Stimulated activated CD8-positive, alpha-beta memory T cell treated with anti-CD3 and anti-CD28 coated beads, Interleukin-4, amount 100 ng/mL, for 48 hours (primary cell): ENCODE measurements at regions not wholly inside any gene's neighbourhood (a gene's known extent, or its start where the extent isn't known, plus 50 kb on each side); places are given as distances from the start of the nearest gene placed in this dataset.

Experiments
- DNase-seq: peaks from one replicate; pipeline ENCODE4 v3.0.0-alpha.2; 2020

GRCh38 chr10:28812384-28813372, 135.4 kb downstream of the BAMBI start:
- no peak for DNase-seq

- no peak for DNase-seq
Observed at GRCh38 chr10:28815681-28816080, 138.4 kb downstream of the BAMBI start.

GRCh38 chr10:28822719-28823464, 145.6 kb downstream of the BAMBI start:
- no peak for DNase-seq

GRCh38 chr10:28823501-28824075, 146.3 kb downstream of the BAMBI start:
- no peak for DNase-seq

GRCh38 chr10:28833313-28833712, 156.0 kb downstream of the BAMBI start:
- no peak for DNase-seq

- DNase-seq = no peak
Observed at GRCh38 chr10:28836435-28836743, 159.1 kb downstream of the BAMBI start.

- no peak for DNase-seq
Observed at GRCh38 chr10:28837613-28838390, 160.5 kb downstream of the BAMBI start.

- no peak for DNase-seq
Observed at GRCh38 chr10:28838908-28839307, 161.6 kb downstream of the BAMBI start.

GRCh38 chr10:28839600-28840007, 162.3 kb downstream of the BAMBI start:
- DNase-seq = no peak

GRCh38 chr10:28840202-28840601, 162.9 kb downstream of the BAMBI start:
- DNase-seq = no peak

- DNase-seq = no peak
Observed at GRCh38 chr10:28840971-28841370, 163.7 kb downstream of the BAMBI start.

- no peak for DNase-seq
Observed at GRCh38 chr10:28841625-28842024, 164.3 kb downstream of the BAMBI start.

GRCh38 chr10:28842321-28842720, 165.0 kb downstream of the BAMBI start:
- DNase-seq = no peak

GRCh38 chr10:28845009-28845682, 167.8 kb downstream of the BAMBI start:
- DNase-seq = no peak

GRCh38 chr10:28849309-28849708, 172.0 kb downstream of the BAMBI start:
- no peak for DNase-seq

- no peak for DNase-seq
Observed at GRCh38 chr10:28849821-28850220, 172.5 kb downstream of the BAMBI start.

- DNase-seq = no peak
Observed at GRCh38 chr10:28850784-28851183, 173.5 kb downstream of the BAMBI start.

GRCh38 chr10:28853195-28853594, 175.9 kb downstream of the BAMBI start:
- no peak for DNase-seq

GRCh38 chr10:28857164-28857563, 179.8 kb downstream of the BAMBI start:
- no peak for DNase-seq

GRCh38 chr10:28858646-28859045, 181.3 kb downstream of the BAMBI start:
- no peak for DNase-seq

- no peak for DNase-seq
Observed at GRCh38 chr10:28859791-28860190, 182.5 kb downstream of the BAMBI start.

- DNase-seq = no peak
Observed at GRCh38 chr10:28862219-28862618, 184.9 kb downstream of the BAMBI start.
